ENCODE measurements at regions not wholly inside any gene's neighbourhood (a gene's known extent, or its start where the extent isn't known, plus 50 kb on each side); places are given as distances from the start of the nearest gene placed in this dataset.

GRCh38 chr6:14288910-14289309, 171.3 kb downstream of the CD83 start:
- no peak for DNase-seq (ENCODE audit: low spot score)
- TF ChIP-seq CTCF (IDR thresholded peaks at IDR 0.05), result no peak
- H3K36me3 ChIP-seq, result no peaks in the 10 kb centered on the region
- H3K27ac ChIP-seq, result no peak overlapping the region
- no peak overlapping the region for H3K4me3 ChIP-seq
- H3K27me3 ChIP-seq, result no peaks in the 10 kb centered on the region
- H3K9me3 ChIP-seq, result no peaks in the 10 kb centered on the region
- peaks cover 0 to 8% of the 10 kb centered on the region in 2 donors for H3K4me1 ChIP-seq

- no peak for DNase-seq (ENCODE audit: low spot score)
- Histone ChIP-seq H3K9me3 (no peaks in the 10 kb centered on the region), H3K27ac (no peak overlapping the region), H3K4me3 (no peak overlapping the region), H3K36me3 (no peaks in the 10 kb centered on the region), H3K4me1 (peaks cover 0 to 8% of the 10 kb centered on the region in 2 donors), H3K27me3 (no peaks in the 10 kb centered on the region)
- no peak for TF ChIP-seq CTCF (IDR thresholded peaks at IDR 0.05)
Measured at GRCh38 chr6:14290041-14290771, 172.6 kb downstream of the CD83 start.

- no peak for DNase-seq (ENCODE audit: low spot score)
- Histone ChIP-seq H3K4me1 (peaks cover 0 to 7% of the 10 kb centered on the region in 2 donors), H3K4me3 (no peak overlapping the region), H3K36me3 (no peaks in the 10 kb centered on the region), H3K9me3 (no peaks in the 10 kb centered on the region), H3K27ac (no peak overlapping the region), H3K27me3 (no peaks in the 10 kb centered on the region)
- no peak for TF ChIP-seq CTCF (IDR thresholded peaks at IDR 0.05)
Measured at GRCh38 chr6:14290772-14291330, 173.3 kb downstream of the CD83 start.

- Histone ChIP-seq H3K36me3 (no peaks in the 10 kb centered on the region), H3K27me3 (no peaks in the 10 kb centered on the region), H3K9me3 (no peaks in the 10 kb centered on the region), H3K27ac (no peak overlapping the region), H3K4me3 (no peak overlapping the region), H3K4me1 (peaks cover 0 to 2% of the 10 kb centered on the region in 2 donors)
- no peak for TF ChIP-seq CTCF (IDR thresholded peaks at IDR 0.05)
- DNase-seq (ENCODE audit: low spot score), result no peak
Measured at GRCh38 chr6:14291331-14291730, 173.8 kb downstream of the CD83 start.

GRCh38 chr6:14292119-14292518, 174.5 kb downstream of the CD83 start:
- DNase-seq (ENCODE audit: low spot score), result no peak
- Histone ChIP-seq H3K36me3 (no peaks in the 10 kb centered on the region), H3K4me1 (no peaks in the 10 kb centered on the region), H3K27me3 (no peaks in the 10 kb centered on the region), H3K27ac (no peak overlapping the region), H3K9me3 (no peaks in the 10 kb centered on the region), H3K4me3 (no peak overlapping the region)
- TF ChIP-seq CTCF (IDR thresholded peaks at IDR 0.05), result no peak

Measured in right atrium auricular region (tissue), 2 donors.